Left renal pelvis (tissue), 4 donors: ENCODE measurements at regions not wholly inside any gene's neighbourhood (a gene's known extent, or its start where the extent isn't known, plus 50 kb on each side); places are given as distances from the start of the nearest gene placed in this dataset.

Source experiments
- DNase-seq, 4 donors: peaks; one replicate each; pipeline ENCODE4 v3.0.0-alpha.2; 2013; ENCODE audit warnings: low read depth in 4 of 4, low spot score in 3 of 4

DNA sequence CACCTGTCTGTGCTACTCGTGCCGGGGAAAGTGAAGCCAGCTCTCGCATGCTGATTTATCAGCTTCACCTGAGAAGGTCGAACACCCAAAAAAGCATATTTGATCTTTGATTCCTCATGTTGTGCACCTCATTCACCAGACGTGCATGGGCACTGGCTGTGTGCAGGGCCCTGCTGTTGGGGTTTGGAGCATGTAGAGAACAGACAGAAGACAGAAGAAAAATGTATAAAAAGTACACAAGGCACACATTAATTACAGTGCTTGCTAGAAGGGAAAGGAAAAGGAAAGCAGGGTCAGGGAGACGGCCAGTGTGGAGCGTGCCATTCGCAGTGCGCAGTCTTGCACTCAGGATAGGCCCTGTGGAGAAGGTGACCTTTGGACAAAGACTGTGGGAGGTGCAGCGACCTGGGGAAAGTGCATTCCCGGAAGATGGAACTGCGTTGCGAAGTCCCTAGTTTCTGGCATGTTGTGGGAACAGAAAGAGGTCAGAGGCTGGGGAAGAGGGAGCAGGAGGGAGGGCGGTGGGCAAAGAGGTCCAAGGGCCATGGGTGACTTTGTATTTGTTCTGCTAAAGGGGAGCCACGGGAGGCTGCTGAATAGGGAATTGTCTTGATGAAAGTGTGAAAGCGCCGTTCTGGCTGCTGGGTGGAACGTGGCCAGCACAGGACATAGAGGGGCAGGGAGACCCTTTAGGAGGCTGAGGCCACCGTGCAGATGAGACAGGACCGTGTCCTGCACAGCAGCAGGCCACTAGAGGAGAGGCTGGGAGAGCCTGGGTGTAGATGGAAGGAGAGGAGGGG, 232.8 kb downstream of the GLRX3 start:
- no peak for DNase-seq

GRCh38 chr10:130369645-130370381, 233.6 kb downstream of the GLRX3 start:
- DNase-seq, result no peak

GRCh38 chr10:130370721-130371120, 234.5 kb downstream of the GLRX3 start:
- no peak for DNase-seq

- no peak for DNase-seq
These were observed 235.0 kb downstream of the GLRX3 start for GRCh38 chr10:130371156-130371555.

DNA sequence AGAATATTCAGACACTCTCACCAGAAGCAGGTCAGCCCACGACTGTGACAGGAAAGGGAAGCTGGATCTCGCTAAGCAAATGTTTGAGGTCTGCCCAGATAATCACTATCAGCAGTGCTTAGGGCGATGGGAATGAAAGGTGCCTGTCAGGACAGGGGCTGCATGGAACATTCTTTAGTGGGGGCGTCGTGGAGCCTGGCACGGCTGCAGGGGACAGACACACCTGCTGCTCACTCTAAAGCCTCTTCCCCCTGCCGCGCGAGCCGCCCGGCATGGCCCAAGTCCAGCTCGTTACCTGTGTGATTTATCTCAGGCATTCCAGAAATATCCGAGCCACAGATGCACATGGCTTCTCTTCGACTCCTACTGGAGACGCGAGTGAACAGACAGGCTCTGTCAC, 235.5 kb downstream of the GLRX3 start:
- no peak for DNase-seq

DNA sequence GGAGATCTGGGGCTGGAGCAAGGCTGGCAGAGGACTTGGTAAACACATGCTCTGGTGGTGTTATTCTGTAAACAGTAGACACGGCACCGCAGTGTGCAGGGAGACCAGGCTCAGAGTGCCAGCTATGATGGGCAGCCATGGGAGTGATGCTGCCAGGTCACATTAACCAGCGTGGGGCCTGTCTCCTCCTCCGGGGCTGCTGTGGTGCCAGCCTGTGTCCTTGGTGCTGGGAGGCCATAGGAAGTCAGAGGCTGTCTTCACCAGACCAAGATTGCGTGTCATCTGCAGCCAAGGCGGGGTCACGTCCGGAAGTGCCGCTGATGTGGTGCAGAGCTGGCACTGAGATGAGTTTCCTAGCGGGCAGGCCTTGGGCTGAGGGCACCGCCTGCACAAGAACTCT, 236.0 kb downstream of the GLRX3 start:
- no peak for DNase-seq

DNA sequence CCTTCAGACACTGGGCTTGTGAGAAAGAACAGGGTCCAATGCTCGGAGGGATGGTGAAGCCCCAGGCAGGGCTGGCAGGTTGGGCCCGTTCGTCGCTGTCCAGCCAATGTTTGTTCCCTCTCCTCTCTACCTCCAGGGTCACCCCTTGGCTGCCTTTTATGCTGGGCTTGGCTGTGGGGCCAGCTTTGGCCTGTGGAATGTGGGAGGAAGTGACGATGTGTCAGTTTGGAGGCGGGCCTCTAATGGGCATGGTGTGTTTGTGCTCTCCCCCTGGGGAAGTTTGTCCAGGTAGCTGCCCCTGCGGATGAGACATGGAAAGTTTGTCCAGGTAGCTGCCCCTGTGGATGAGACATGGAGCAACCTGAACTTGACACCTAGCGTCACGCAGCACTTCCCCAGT, 236.7 kb downstream of the GLRX3 start:
- no peak for DNase-seq

GRCh38 chr10:130377986-130378540, 241.9 kb downstream of the GLRX3 start:
- no peak for DNase-seq

DNA sequence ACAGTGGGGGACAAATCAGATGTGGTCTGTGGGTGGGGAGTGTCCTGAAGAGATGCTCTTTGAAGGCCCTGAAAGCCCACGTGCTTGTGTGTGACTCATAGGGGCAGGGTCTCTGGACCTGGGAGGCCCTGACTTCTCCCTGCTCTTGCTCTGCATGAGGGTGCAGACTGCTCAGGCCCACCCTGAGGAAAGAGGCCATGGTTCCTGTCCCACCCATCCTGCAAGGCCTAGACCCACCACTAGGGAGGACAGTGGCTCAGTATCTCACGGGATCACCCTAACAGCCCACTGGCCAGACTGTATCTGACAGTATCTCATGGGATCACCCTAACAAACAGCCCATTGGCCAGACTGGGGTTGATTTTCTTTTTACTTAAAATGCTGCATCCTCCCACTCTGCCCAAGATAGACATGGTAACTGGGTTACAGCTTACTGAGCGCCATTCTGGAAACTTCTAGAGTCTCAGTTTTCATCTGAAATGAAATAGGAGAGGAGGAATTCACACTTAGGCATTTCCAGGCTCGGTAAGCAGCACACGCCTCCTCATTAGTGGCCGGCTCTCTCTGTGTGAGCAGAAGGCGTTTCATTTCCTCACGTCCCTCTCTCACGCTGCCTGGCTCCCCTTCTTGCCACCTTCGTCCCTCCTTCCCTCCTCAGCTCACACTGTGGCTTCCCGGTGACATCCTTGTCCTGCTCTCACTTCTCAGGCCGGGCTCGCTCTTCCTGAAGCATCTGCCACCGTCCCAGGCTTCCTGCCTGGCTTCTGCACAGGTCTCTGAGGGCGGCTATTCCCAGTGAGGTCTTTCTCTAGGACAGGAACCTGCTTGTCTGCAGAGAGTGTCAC, 242.6 kb downstream of the GLRX3 start:
- no peak for DNase-seq

- no peak for DNase-seq
These were observed 243.9 kb downstream of the GLRX3 start for GRCh38 chr10:130380056-130380455.

DNA sequence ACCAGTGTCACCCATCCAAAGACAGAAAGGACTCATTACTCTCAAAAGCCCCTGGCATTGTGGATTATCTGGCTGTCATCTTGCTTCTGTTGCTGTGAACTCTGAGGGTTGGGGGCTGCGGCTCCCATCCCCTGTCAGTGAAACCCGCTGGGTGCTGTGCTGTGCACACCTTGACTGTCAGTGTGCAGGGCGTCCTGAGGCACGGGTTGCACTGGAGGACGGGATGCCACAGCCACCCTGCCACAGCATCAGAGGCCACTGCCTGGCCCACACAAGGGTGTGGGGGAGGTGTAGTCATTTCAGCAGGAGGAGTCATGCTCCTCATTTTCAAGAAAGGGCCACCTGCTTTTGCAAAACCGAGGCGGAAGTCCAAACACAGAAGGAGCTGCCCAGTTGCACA, 245.8 kb downstream of the GLRX3 start:
- DNase-seq, result no peak

- no peak for DNase-seq
These were observed 251.9 kb downstream of the GLRX3 start for GRCh38 chr10:130387936-130388580.

DNA sequence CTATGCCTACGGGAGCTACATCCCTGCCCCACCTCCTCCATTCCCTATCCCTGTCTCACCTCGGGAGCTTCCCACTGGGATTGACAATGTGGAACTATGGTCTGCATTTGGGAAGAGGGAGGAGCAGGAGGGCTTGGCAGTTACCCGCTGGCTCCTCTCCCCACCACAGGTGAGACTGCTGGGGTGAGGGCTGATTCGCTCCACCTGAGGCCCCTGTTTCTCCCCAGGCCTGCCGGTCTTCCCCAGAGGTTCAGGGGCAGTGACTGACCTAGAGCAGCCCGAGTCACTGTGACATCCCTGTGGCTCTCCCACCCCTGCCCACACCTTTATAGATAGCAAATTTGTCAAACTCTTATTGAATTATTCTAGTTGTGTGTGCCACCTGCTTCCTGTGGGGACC, 252.6 kb downstream of the GLRX3 start:
- no peak for DNase-seq

- no peak for DNase-seq
These were observed 253.7 kb downstream of the GLRX3 start for GRCh38 chr10:130389906-130390305.

- DNase-seq, result no peak
These were observed 255.8 kb downstream of the GLRX3 start for GRCh38 chr10:130392031-130392430.

GRCh38 chr10:130393342-130393741, 257.2 kb downstream of the GLRX3 start:
- DNase-seq, result no peak

GRCh38 chr10:130394832-130395231, 258.6 kb downstream of the GLRX3 start:
- DNase-seq, result no peak

DNA sequence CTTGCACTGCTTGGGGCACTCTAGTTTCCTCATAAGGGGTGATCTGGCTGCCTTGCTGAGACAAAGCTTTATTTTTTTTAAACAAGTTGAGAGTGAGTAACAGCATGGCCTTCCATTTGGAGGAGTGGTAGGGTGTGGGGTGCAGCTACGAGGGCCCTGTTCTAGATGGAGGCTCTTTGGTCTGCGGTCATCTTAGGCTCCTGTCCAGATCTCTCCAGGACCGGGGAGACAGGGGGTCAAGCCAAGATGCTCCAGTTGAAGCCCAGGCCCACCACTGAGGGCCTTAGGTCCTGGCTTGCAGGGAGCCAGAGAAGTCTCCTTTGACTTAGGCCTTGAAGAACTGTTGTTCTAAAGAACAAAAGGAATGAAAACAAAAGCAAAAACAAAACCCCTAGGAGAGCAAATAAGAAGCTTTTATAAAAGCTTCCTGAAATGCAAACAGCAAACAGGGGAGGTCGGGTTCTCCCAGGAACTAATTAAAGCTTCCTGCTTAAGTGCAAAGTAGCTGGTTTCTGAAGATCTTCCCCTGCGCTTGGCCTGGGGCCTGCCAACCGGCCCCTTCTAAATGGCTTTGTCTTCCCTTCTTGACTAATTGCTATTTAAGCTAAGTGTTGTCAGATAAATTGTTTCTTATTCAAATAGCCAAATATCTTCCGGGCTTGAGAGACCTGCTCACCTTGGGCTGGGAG, 259.2 kb downstream of the GLRX3 start:
- DNase-seq, result no peak

- DNase-seq, result no peak
These were observed 259.9 kb downstream of the GLRX3 start for GRCh38 chr10:130396044-130396443.
